Ectodermal cell (in vitro differentiated cells): ENCODE measurements at regions not wholly inside any gene's neighbourhood (a gene's known extent, or its start where the extent isn't known, plus 50 kb on each side); places are given as distances from the start of the nearest gene placed in this dataset.

Source experiments
- H3K27ac ChIP-seq: 2 replicates; pipeline ENCODE4 v1.7.0; 2013; ENCODE audit warnings: mild to moderate bottlenecking, low read depth, low read length; ENCODE audit not compliant: insufficient read depth, poor library complexity, severe bottlenecking
- H3K27me3 ChIP-seq: 2 replicates; pipeline ENCODE4 v1.7.0; 2013; ENCODE audit warnings: mild to moderate bottlenecking, low read length; ENCODE audit not compliant: insufficient read depth, control insufficient read depth, poor library complexity, severe bottlenecking
- H3K36me3 ChIP-seq: one replicate; pipeline ENCODE4 v1.7.0; 2013; ENCODE audit warnings: low read length; ENCODE audit not compliant: control insufficient read depth, insufficient read depth
- H3K4me1 ChIP-seq: one replicate; pipeline ENCODE4 v1.7.0; 2013; ENCODE audit warnings: low read length; ENCODE audit not compliant: control insufficient read depth, insufficient read depth
- H3K4me3 ChIP-seq: 2 replicates; pipeline ENCODE4 v1.7.0; 2013; ENCODE audit warnings: low read depth, low read length, control low read depth; ENCODE audit not compliant: insufficient read depth
- H3K9me3 ChIP-seq: 2 replicates; pipeline ENCODE4 v1.7.0; 2013; ENCODE audit warnings: mild to moderate bottlenecking, low read length, moderate library complexity; ENCODE audit not compliant: control insufficient read depth
- WGBS, 2 experiments: methylation state at CpG; one replicate each; pipeline ENCODE4 v1.1.7; 2013; ENCODE audit warnings: missing lambda C conversion rate in 2 of 2; 5-methylcytosine and 5-hydroxymethylcytosine counted together

DNA sequence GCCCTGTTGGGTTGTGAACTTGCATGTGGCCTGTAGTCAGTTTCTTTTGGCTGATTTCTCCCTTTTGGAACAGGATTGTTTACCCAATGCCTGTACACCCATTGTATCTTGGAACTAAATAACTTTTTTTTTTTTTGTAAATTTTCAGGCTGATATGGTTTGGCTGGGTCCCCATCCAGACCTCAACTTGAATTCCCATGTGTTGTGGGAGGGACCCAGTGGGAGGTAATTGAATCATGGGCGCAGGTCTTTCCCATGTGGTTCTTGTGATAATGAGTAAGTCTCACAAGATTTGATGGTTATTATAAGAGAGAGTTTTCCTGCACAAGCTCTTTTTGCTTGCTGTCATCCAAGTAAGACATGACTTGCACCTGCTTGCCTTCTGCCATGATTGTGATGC is 253.8 kb upstream of the GBE1 start:
- no peaks in the 10 kb centered on the region for H3K27me3 ChIP-seq
- 100% methylated on average over 1 of the region's 1 CpG for WGBS, 2 experiments
- H3K4me3 ChIP-seq = no peak overlapping the region

GRCh38 chr3:82012775-82013174 is 251.3 kb upstream of the GBE1 start:
- Histone ChIP-seq H3K27me3 (no peaks in the 10 kb centered on the region), H3K9me3 (no peaks in the 10 kb centered on the region), H3K4me3 (no peak overlapping the region), H3K4me1 (no peaks in the 10 kb centered on the region), H3K27ac (no peak overlapping the region), H3K36me3 (no peaks in the 10 kb centered on the region)

More for the DNA sequence above, 253.8 kb upstream of the GBE1 start:
- no peaks in the 10 kb centered on the region for H3K9me3 ChIP-seq
- no peaks in the 10 kb centered on the region for H3K4me1 ChIP-seq
- no peaks in the 10 kb centered on the region for H3K36me3 ChIP-seq
- H3K27ac ChIP-seq = no peak overlapping the region

DNA sequence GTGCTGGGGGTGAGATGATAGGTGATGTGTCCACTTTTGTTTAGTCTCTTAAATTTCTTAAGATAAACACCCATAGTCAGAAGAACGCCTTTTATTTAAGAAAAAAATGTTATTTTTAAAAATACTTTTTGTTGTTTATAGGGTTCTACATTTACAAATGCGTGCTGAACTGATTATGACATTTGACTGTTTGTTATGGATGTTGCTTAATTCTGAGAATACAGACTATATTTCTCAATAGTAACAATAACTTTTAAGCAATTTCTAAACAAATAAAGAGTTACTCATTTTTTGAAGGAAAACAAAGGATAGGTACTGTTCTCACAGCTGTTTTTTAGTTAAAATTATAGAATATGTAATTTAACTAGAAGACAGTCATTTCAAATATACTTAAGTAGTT is 249.9 kb upstream of the GBE1 start:
- 100% methylated on average over 1 of the region's 2 CpGs; no CpG with 5 or more reads in 1 of the 2 experiments for WGBS, 2 experiments
- Histone ChIP-seq H3K9me3 (no peaks in the 10 kb centered on the region), H3K36me3 (no peaks in the 10 kb centered on the region), H3K4me3 (no peak overlapping the region), H3K4me1 (no peaks in the 10 kb centered on the region), H3K27ac (no peak overlapping the region), H3K27me3 (no peaks in the 10 kb centered on the region)

- Histone ChIP-seq H3K4me3 (no peak overlapping the region), H3K27ac (no peak overlapping the region), H3K9me3 (no peaks in the 10 kb centered on the region), H3K4me1 (no peaks in the 10 kb centered on the region), H3K27me3 (no peaks in the 10 kb centered on the region), H3K36me3 (no peaks in the 10 kb centered on the region)
- 74 to 83% methylated on average over 3 of the region's 3 CpGs for WGBS, 2 experiments
Observed at GRCh38 chr3:82005266-82005665, 243.8 kb upstream of the GBE1 start.

GRCh38 chr3:82004266-82004665 is 242.8 kb upstream of the GBE1 start:
- Histone ChIP-seq H3K36me3 (no peaks in the 10 kb centered on the region), H3K27me3 (no peaks in the 10 kb centered on the region), H3K27ac (no peak overlapping the region), H3K9me3 (no peaks in the 10 kb centered on the region), H3K4me3 (no peak overlapping the region), H3K4me1 (no peaks in the 10 kb centered on the region)
- WGBS, 2 experiments = 83 to 100% methylated on average over 1 to 2 of the region's 2 CpGs

- 91 to 97% methylated on average over 2 of the region's 2 CpGs for WGBS, 2 experiments
Observed at GRCh38 chr3:82002986-82003642, 241.7 kb upstream of the GBE1 start.

GRCh38 chr3:82002491-82002890 is 241.0 kb upstream of the GBE1 start:
- Histone ChIP-seq H3K36me3 (no peaks in the 10 kb centered on the region), H3K9me3 (no peaks in the 10 kb centered on the region), H3K27ac (no peak overlapping the region), H3K4me1 (no peaks in the 10 kb centered on the region), H3K4me3 (no peak overlapping the region), H3K27me3 (no peaks in the 10 kb centered on the region)
- WGBS, 2 experiments = 85 to 100% methylated on average over 2 of the region's 2 CpGs

More at GRCh38 chr3:82002986-82003642, 241.7 kb upstream of the GBE1 start:
- Histone ChIP-seq H3K9me3 (no peaks in the 10 kb centered on the region), H3K36me3 (no peaks in the 10 kb centered on the region), H3K27ac (no peak overlapping the region), H3K4me3 (no peak overlapping the region), H3K4me1 (no peaks in the 10 kb centered on the region), H3K27me3 (no peaks in the 10 kb centered on the region)

- no peak overlapping the region for H3K4me3 ChIP-seq
- no peaks in the 10 kb centered on the region for H3K27me3 ChIP-seq
- no peaks in the 10 kb centered on the region for H3K4me1 ChIP-seq
- H3K9me3 ChIP-seq = no peaks in the 10 kb centered on the region
- no peak overlapping the region for H3K27ac ChIP-seq
- no peaks in the 10 kb centered on the region for H3K36me3 ChIP-seq
- 87 to 89% methylated on average over 2 of the region's 2 CpGs for WGBS, 2 experiments
Observed at GRCh38 chr3:82001276-82001923, 240.0 kb upstream of the GBE1 start.

DNA sequence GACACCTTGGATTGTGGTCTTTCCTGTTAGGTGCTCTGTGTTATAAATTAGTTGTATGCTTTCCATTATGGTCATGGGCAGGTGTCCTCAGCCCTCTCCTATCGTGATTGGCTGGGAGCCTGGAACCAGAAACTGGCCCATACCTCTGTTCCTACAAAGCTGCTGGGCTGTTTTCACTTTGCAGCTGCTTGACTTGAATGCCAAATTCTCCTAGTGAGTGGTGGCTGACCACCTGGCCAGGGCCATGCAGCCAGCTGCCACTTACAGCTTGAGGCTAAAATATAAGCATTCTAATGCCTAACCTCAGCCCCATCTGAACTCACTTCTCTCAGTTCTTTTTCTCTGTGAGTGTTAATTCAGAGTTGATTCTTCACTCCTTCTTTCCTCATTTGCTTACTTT is 239.3 kb upstream of the GBE1 start:
- H3K36me3 ChIP-seq = no peaks in the 10 kb centered on the region
- H3K4me3 ChIP-seq = no peak overlapping the region
- no peak overlapping the region for H3K27ac ChIP-seq
- H3K27me3 ChIP-seq = no peaks in the 10 kb centered on the region
- H3K9me3 ChIP-seq = no peaks in the 10 kb centered on the region
- H3K4me1 ChIP-seq = no peaks in the 10 kb centered on the region
- WGBS, 2 experiments = 84 to 87% methylated on average over 1 of the region's 1 CpG

DNA sequence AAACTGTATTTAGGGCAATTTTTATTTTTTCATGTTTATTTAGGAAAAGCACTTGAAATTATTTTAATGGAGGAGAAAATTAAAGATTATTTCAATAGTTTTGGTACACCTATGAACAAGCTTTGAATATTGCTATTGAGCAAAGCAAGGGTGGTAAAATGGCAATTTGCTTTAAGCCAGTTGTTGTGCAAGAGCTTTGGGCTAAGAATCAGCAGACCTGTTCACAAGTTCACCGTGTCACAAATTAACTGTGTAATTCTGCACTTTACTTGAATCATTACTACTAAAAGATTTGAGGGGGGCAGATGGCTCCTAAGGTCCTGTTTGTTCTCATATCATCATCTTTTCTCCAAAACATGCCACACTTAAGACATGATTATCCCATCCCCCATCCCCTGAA is 238.9 kb upstream of the GBE1 start:
- no peaks in the 10 kb centered on the region for H3K9me3 ChIP-seq
- no peaks in the 10 kb centered on the region for H3K36me3 ChIP-seq
- 90 to 92% methylated on average over 1 of the region's 1 CpG for WGBS, 2 experiments
- H3K27me3 ChIP-seq = no peaks in the 10 kb centered on the region
- H3K4me3 ChIP-seq = no peak overlapping the region
- H3K27ac ChIP-seq = no peak overlapping the region
- no peaks in the 10 kb centered on the region for H3K4me1 ChIP-seq
